Liver (tissue), 8 donors: ENCODE measurements at regions not wholly inside any gene's neighbourhood (a gene's known extent, or its start where the extent isn't known, plus 50 kb on each side); places are given as distances from the start of the nearest gene placed in this dataset.

Experiments used
- DNase-seq: peaks from one replicate; pipeline ENCODE4 v3.0.0-alpha.2; 2017; ENCODE audit warnings: low spot score
- H3K27ac ChIP-seq, 2 donors: one replicate each; pipeline ENCODE4 v1.7.0; 2013; ENCODE audit warnings: inconsistent platforms in 2 of 2, low read length in 2 of 2, control low read depth in 1 of 2, low read depth in 1 of 2, mild to moderate bottlenecking in 1 of 2
- H3K27me3 ChIP-seq, 4 donors: one replicate each; pipeline versions ENCODE4 v1.6.1 to v1.7.0; 2013; ENCODE audit warnings: low read length in 3 of 4, inconsistent platforms in 1 of 4, mild to moderate bottlenecking in 1 of 4, moderate library complexity in 1 of 4; ENCODE audit not compliant: control insufficient read depth in 4 of 4, insufficient read depth in 4 of 4
- H3K36me3 ChIP-seq, 4 donors: one replicate each; pipeline versions ENCODE4 v1.6.1 to v1.7.0; 2013; ENCODE audit warnings: low read length in 3 of 4, mild to moderate bottlenecking in 3 of 4, low read depth in 1 of 4, moderate library complexity in 1 of 4; ENCODE audit not compliant: control insufficient read depth in 4 of 4, insufficient read depth in 3 of 4
- H3K4me1 ChIP-seq, 4 donors: one replicate each; pipeline versions ENCODE4 v1.6.1 to v1.7.0; 2013; ENCODE audit warnings: low read length in 3 of 4, mild to moderate bottlenecking in 3 of 4, moderate library complexity in 1 of 4; ENCODE audit not compliant: control insufficient read depth in 4 of 4, insufficient read depth in 4 of 4
- H3K4me3 ChIP-seq, 3 donors: one replicate each; pipeline versions ENCODE4 v1.6.1 to v1.7.0; 2013; ENCODE audit warnings: low read length in 3 of 3, control low read depth in 1 of 3, low read depth in 1 of 3, mild to moderate bottlenecking in 1 of 3
- H3K9ac ChIP-seq, 2 donors: one replicate each; pipeline ENCODE4 v1.7.0; 2013; ENCODE audit warnings: low read length in 2 of 2, mild to moderate bottlenecking in 2 of 2, moderate library complexity in 2 of 2, control low read depth in 1 of 2, low read depth in 1 of 2
- H3K9me3 ChIP-seq, 4 donors: one replicate each; pipeline versions ENCODE4 v1.6.1 to v1.7.0; 2013; ENCODE audit warnings: low read length in 3 of 4; ENCODE audit not compliant: control insufficient read depth in 4 of 4
- ATF3 ChIP-seq: IDR thresholded peaks from 2 replicates; pipeline ENCODE4 v1.6.1; 2016; ENCODE audit warnings: antibody characterized with exemption
- CTCF ChIP-seq: fragments of 150-350 bp; IDR thresholded peaks from 2 replicates; pipeline ENCODE4 v1.5.1; 2017; ENCODE audit warnings: improper control_type of control experiment, low read depth, low read length; ENCODE audit not compliant: missing input control
- EGR1 ChIP-seq, 2 donors: IDR thresholded peaks; 2 replicates each; pipeline ENCODE4 v1.6.1; 2016 to 2018; ENCODE audit warnings: antibody characterized with exemption in 2 of 2, low read depth in 2 of 2
- FOXA1 ChIP-seq: IDR thresholded peaks from 2 replicates; pipeline ENCODE4 v1.6.1; 2016; ENCODE audit warnings: antibody characterized with exemption
- FOXA2 ChIP-seq: IDR thresholded peaks from 2 replicates; pipeline ENCODE4 v1.6.1; 2016; ENCODE audit warnings: antibody characterized with exemption
- GABPA ChIP-seq, 2 donors: IDR thresholded peaks in 1 of 2; conservative IDR thresholded peaks in 1 of 2; 2 replicates each; pipeline ENCODE4 v1.6.1; 2016; ENCODE audit warnings: antibody characterized with exemption in 2 of 2, mild to moderate bottlenecking in 1 of 2, moderate library complexity in 1 of 2
- HNF4A ChIP-seq, 2 donors: conservative IDR thresholded peaks; 2 replicates each; pipeline ENCODE4 v1.6.1; 2016; ENCODE audit warnings: antibody characterized with exemption in 2 of 2, mild to moderate bottlenecking in 2 of 2
- HNF4G ChIP-seq: IDR thresholded peaks from 2 replicates; pipeline ENCODE4 v1.6.1; 2016; ENCODE audit warnings: antibody characterized with exemption
- JUND ChIP-seq, 2 donors: IDR thresholded peaks; 2 replicates each; pipeline ENCODE4 v1.6.1; 2016; ENCODE audit warnings: antibody characterized with exemption in 2 of 2
- MAX ChIP-seq: IDR thresholded peaks from 2 replicates; pipeline ENCODE4 v1.6.1; 2016; ENCODE audit warnings: antibody characterized with exemption
- NR2F2 ChIP-seq: IDR thresholded peaks from 2 replicates; pipeline ENCODE4 v1.6.1; 2016; ENCODE audit warnings: antibody characterized with exemption
- RAD21 ChIP-seq, 2 donors: IDR thresholded peaks; 2 replicates each; pipeline ENCODE4 v1.6.1; 2016; ENCODE audit warnings: antibody characterized with exemption in 2 of 2, mild to moderate bottlenecking in 2 of 2
- REST ChIP-seq: IDR thresholded peaks from 2 replicates; pipeline ENCODE4 v1.6.1; 2016; ENCODE audit warnings: antibody characterized with exemption, mild to moderate bottlenecking
- RXRA ChIP-seq, 2 donors: IDR thresholded peaks; 2 replicates each; pipeline ENCODE4 v1.6.1; 2017 to 2018; ENCODE audit warnings: antibody characterized with exemption in 2 of 2, mild to moderate bottlenecking in 1 of 2
- SP1 ChIP-seq: IDR thresholded peaks from 2 replicates; pipeline ENCODE4 v1.6.1; 2018; ENCODE audit warnings: antibody characterized with exemption, mild to moderate bottlenecking
- TAF1 ChIP-seq: conservative IDR thresholded peaks from 2 replicates; pipeline ENCODE4 v1.6.1; 2016; ENCODE audit warnings: antibody characterized with exemption, mild to moderate bottlenecking
- YY1 ChIP-seq: IDR thresholded peaks from 2 replicates; pipeline ENCODE4 v1.6.1; 2016; ENCODE audit warnings: antibody characterized with exemption, mild to moderate bottlenecking
- ZBTB33 ChIP-seq: IDR thresholded peaks from 2 replicates; pipeline ENCODE4 v1.6.1; 2016; ENCODE audit warnings: antibody characterized with exemption
- WGBS: extraction: QIAGEN DNeasy Blood & Tissue Kit; methylation state at CpG from one replicate; pipeline ENCODE4 v1.1.7; 2013; 5-methylcytosine and 5-hydroxymethylcytosine counted together
- donor health status: healthy.
- donor health status: healthy.
- donor health status: healthy.
- donor health status: healthy.
- donor health status: healthy.

GRCh38 chr12:38137716-38138115 lies 178.9 kb upstream of the ALG10B start:
- no peak for DNase-seq
- Histone ChIP-seq H3K4me3 (peak overlapping the region in 1 of 3 donors; percentile 68), H3K27me3 (no peaks in the 10 kb centered on the region), H3K9ac (peak overlapping the region in 1 of 2 donors; percentile 38), H3K27ac (no peak overlapping the region), H3K36me3 (no peaks in the 10 kb centered on the region), H3K4me1 (peaks cover 0 to 12% (median 8%) of the 10 kb centered on the region in 4 donors), H3K9me3 (no peaks in the 10 kb centered on the region)
- TF ChIP-seq HNF4A (conservative IDR thresholded peaks at IDR 0.05), result no peak
- no peak for TF ChIP-seq ZBTB33
- TF ChIP-seq HNF4G, result no peak
- TF ChIP-seq MAX, result no peak
- no peak for TF ChIP-seq FOXA1
- no peak for TF ChIP-seq JUND (IDR thresholded peaks at IDR 0.05)
- TF ChIP-seq REST, result no peak
- no peak for TF ChIP-seq TAF1
- no peak for TF ChIP-seq GABPA (IDR thresholded peaks at IDR 0.05 in 1 of 2, conservative IDR thresholded peaks at IDR 0.05 in 1 of 2)
- 58% methylated on average over 16 of the region's 16 CpGs for WGBS

GRCh38 chr12:38138225-38139221 lies 178.1 kb upstream of the ALG10B start:
- peaks cover 0 to 12% (median 8%) of the 10 kb centered on the region in 4 donors for H3K4me1 ChIP-seq
- H3K27me3 ChIP-seq, result no peaks in the 10 kb centered on the region
- no peak for TF ChIP-seq HNF4A (conservative IDR thresholded peaks at IDR 0.05)
- TF ChIP-seq SP1, result no peak
- TF ChIP-seq JUND (IDR thresholded peaks at IDR 0.05), result no peak
- TF ChIP-seq TAF1, result no peak
- TF ChIP-seq EGR1 (IDR thresholded peaks at IDR 0.05; ENCODE audit: low read depth in 2 of 2), result no peak
- TF ChIP-seq GABPA (IDR thresholded peaks at IDR 0.05 in 1 of 2, conservative IDR thresholded peaks at IDR 0.05 in 1 of 2), result peak in 1 of 2 donors; percentile 50
- no peak for TF ChIP-seq MAX
- TF ChIP-seq NR2F2, result no peak
- TF ChIP-seq HNF4G, result no peak
- TF ChIP-seq RXRA (IDR thresholded peaks at IDR 0.05), result peak; percentile 53 to 56
- peak; percentile 92 for TF ChIP-seq RAD21 (IDR thresholded peaks at IDR 0.05)
- peak; percentile 99 for TF ChIP-seq CTCF
- TF ChIP-seq ATF3, result no peak
- no peak for TF ChIP-seq REST
- TF ChIP-seq FOXA2, result no peak
- no peak for TF ChIP-seq YY1
- no peaks in the 10 kb centered on the region for H3K9me3 ChIP-seq
- H3K4me3 ChIP-seq, result peak overlapping the region; percentile 50 to 72 (median 68)
- H3K27ac ChIP-seq, result no peak overlapping the region
- peak overlapping the region in 1 of 2 donors; percentile 64 for H3K9ac ChIP-seq
- WGBS, result 3% methylated on average over 54 of the region's 54 CpGs
- H3K36me3 ChIP-seq, result no peaks in the 10 kb centered on the region
- DNase-seq, result peak; percentile 70
